ENCODE measurements at regions not wholly inside any gene's neighbourhood (a gene's known extent, or its start where the extent isn't known, plus 50 kb on each side); places are given as distances from the start of the nearest gene placed in this dataset.

DNA sequence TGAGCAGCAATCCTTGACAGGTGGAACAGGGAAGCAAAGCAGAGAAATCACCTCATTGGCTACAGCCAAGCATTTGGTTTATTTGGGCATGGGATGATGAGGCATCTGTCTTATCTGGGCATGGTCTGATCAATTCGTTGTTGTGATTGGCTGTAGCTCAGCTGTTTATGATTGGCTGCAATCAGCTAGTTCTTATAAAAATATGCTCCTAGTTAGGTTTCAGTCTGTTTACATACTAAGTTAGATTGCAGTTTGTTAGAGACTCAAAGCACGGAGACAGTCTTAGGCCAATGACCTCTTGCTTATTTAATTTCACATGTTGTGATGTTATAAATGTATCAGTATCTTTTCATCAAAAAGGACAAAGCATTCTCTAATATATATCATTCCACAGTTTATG is 312.0 kb downstream of the PDGFC start:
- in situ Hi-C loops (cut with HindIII; ENCODE audit: low sequenced_read_pairs): loop anchor here (25.0 kb wide), 1 partner anchor 697 kb away; the partner anchor contains the start of gene CTSO

DNA sequence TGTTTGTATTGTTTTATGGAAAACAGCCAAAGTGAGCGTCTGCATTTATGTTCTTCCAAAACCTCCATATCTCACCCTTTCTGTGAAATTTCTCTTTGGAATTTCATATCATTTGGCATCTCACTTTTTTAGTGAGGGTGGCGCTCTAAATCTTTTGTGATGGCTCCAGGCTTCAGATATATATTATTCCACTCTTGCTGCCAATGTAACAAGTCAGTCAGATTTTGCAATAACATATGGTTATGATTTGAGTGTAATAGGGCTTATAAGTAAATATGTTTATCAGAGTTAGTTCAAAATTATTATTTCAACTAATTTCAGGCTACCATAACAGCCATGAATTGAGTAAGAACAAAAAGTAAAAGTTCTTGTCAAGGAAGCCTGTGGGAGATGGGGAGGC is 314.7 kb downstream of the PDGFC start:
- in situ Hi-C loops (cut with HindIII; ENCODE audit: low sequenced_read_pairs): loop anchor here (25.0 kb wide), 1 partner anchor 695 kb away; the partner anchor contains the start of gene CTSO

DNA sequence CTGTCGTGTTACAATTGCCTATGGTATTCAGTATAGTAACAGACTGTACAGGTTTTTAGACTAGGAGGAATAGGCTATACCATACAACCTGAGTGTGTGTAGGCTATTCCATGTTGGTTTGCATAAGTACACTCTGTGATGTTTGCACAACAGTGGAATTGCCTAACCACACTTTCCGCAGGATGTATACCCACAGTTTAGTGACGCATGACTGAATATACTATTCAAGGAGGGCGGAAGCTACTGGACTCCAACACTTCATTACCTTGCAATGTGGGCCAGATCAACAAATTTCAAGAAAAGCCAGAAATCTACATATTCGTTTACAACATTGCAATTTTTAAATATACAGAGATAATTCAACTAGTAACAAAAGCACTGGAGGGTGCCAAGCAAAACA is 317.2 kb downstream of the PDGFC start:
- in situ Hi-C loops (cut with HindIII; ENCODE audit: low sequenced_read_pairs): loop anchor here (25.0 kb wide), 1 partner anchor 692 kb away; the partner anchor contains the start of gene CTSO

DNA sequence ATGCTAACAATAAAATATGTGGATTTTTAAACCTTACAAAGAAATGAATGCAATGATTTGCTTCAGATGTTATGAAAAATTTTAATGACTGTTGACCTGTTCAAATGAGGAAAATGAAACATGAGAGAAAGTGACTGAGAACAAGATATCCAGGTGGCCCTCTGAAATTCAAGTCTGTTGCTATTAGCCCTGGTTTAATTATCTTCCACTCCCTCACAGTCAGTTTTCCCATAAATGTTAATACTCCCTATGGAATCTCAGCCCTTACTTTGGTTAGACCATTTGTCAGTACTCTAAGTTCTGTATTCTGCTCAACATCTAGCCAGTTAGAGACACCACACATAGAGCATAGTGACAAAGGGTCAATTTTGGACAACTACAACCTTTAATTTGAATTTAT is 327.8 kb downstream of the PDGFC start:
- in situ Hi-C loops (cut with HindIII; ENCODE audit: low sequenced_read_pairs): loop anchor here (5.0 kb wide), 1 partner anchor 33 kb away; no protein-coding TSS in a partner anchor

DNA sequence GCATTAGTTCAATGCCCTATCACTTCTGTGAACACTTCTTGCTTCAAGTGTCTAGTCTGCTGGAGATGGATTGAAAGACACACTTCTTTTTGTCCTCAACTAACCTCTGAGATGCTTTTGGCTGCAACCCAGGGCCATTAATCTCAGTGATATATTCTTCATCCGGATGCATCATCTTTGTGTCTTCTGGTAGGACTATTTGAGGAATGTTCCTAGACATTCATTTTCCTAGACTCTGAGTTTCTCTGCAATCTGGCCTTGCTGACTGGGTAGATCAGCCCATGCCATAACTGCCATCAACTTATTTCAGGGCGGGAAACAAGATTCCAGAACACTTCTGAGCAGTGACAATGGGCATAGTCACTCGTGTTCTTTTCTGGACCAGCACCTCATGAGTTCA is 329.4 kb downstream of the PDGFC start:
- in situ Hi-C loops (cut with HindIII; ENCODE audit: low sequenced_read_pairs): loop anchor here (5.0 kb wide), 1 partner anchor 35 kb away; no protein-coding TSS in a partner anchor

DNA sequence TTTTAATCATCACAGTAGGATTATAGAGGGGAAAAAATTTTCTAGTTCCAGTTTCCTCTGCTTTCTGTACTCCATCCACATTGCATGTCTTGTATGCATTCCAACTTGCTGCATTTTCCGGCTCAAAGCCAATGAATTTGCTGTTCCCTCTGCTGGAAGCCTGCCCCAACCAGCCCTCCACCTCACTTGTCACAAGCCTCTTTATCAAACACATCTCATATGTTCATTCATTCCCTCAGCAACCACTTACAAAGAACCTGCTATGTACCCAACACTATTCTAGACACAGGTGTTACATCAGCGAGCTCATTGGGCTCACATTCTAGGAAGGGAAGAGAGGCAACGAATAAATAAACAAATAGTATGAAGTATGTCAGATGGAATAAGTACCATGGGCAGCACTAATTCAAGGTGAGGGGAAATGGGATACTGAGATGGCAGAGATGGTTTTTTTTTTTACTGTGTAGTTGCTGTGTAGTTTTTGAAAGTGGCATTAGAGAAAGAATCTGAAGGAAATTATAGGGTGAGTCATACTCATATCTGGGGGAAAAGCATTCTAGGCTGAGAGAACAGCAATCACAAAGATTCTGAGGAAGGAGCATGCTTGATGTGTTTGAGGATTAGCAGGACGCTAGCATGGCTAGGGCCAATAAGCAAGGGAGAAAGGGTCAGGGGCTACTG is 332.5 kb downstream of the PDGFC start:
- in situ Hi-C loops (cut with HindIII; ENCODE audit: low sequenced_read_pairs): no loop called here

DNA sequence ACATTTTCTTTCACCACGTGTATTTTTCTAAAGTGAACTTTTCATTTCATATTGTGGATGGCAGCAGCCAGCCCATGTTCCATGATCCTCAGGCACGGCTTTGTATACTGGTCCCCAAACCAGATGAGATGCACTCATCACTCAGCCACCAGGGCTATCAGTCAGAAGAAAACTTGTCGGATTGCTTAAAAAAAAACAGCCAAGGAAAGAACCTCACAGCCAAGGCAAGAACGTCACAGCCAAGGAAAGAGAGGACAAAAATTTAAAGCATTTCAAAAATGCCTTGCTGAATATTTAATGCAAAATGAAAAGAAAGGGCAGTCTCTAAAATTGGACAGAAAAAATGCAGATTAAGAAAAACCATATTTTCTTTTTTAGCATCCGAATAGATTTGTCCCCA is 333.3 kb downstream of the PDGFC start:
- in situ Hi-C loops (cut with HindIII; ENCODE audit: low sequenced_read_pairs): no loop called here

DNA sequence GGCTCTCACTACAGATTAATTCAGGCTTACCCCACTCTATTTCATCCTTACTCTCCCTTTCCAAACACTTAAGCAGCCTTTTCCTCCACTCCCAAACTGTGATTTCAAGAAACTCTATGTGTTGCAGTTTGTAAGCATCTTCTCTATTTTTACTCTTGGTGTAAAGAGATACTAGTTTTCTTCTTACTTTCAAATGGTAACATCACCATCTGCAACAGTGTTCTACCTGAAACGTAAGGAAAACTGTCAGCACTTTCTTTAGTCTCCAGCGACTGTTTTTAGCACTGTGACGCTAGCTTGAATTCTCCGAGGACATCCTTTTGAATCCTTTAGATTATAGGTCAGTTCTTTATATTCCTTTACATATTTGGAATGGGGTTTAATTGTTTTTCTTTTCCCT is 335.2 kb downstream of the PDGFC start:
- in situ Hi-C loops (cut with HindIII; ENCODE audit: low sequenced_read_pairs): no loop called here

DNA sequence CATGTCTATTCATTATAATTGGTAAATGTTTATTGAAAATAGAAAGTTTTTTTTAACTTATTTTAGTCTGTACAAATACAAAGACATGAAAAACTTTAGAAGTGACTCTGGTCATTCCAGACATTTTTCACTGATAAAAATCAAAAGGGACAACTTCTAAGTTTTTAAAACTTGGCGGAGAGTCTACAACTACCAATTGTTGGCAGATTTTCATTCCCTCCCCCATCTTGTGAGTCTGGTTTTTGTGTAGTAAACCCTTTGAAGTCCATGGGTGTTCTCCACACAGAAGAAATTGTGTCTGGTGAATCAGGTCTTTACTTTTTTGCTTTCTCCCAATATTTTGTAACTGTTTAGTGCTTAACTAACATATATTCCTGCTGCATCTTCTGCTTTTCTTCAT is 336.5 kb downstream of the PDGFC start:
- in situ Hi-C loops (cut with HindIII; ENCODE audit: low sequenced_read_pairs): no loop called here

DNA sequence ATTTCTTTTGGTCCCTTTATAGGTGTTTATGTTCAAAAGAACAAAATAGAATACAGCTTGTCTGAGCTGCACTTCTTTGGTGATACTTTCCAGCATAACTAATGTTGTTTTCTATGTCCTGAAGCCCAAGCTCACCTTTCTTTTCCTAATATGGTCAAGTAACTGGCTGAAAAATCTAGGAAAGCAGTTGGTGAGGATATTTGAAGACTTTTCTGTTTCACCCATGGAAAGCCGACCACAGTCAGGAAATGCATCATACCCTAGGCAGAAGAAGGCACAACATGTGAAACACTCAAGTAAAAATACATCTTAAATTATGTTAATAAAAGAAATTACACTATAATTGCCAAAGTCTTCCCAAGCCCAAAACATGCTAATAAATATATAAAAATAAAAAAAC is 337.0 kb downstream of the PDGFC start:
- in situ Hi-C loops (cut with HindIII; ENCODE audit: low sequenced_read_pairs): no loop called here

DNA sequence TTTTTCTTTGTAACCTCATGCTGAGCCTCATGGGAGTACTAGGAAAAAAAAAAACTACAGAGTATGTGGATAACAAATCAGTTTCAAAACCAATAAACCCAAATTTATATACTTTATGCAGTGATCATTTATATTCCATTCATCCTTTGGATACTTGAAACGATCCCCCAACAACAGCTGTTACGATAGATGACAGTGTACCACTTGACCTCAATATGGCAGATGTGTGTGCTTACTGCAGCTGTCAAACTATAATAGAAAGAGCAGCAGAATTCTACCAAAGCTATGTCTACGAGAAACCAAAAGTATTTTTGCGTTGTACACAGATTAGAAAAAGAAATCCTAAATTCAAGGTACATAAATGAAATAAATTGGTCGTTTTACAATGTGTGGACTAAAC is 337.8 kb downstream of the PDGFC start:
- in situ Hi-C loops (cut with HindIII; ENCODE audit: low sequenced_read_pairs): no loop called here

DNA sequence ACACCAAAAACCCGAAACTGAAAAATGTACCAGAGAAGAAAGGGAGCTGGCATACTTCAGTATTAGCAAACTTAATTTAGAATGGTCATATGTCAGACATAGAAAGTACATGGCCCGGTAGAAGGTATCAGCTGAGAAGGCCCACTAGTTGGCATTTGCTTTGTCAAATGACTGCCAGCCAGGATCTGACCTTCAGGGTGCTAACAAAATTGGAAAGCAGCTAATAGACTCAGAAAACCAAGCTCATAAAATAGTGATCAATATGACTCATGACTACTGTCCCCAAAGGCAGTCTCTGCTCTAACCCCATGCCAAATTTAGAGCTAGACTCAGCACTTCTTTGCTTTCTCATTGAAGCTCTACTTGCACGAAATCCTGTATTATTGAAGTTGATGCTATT is 342.7 kb downstream of the PDGFC start:
- in situ Hi-C loops (cut with HindIII; ENCODE audit: low sequenced_read_pairs): no loop called here

DNA sequence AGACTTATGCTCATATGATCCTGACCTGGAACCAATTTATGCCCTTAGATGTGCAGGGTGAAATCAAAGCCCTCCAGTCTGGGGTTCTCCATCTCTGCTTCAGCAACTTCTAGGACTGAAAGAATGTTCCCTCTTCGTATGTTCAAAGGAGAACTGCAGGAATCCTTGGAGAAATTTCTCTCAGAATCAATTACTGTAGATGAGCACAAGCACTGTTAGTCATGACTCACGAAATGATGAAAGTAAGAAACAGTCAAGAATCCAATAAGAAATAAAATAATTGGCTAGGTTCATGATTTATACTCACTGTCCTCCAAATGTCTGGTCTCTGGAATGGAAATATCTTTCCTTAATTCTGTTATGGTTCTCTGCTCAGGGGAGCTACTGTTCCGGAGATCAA is 348.2 kb downstream of the PDGFC start:
- in situ Hi-C loops (cut with HindIII; ENCODE audit: low sequenced_read_pairs): no loop called here

DNA sequence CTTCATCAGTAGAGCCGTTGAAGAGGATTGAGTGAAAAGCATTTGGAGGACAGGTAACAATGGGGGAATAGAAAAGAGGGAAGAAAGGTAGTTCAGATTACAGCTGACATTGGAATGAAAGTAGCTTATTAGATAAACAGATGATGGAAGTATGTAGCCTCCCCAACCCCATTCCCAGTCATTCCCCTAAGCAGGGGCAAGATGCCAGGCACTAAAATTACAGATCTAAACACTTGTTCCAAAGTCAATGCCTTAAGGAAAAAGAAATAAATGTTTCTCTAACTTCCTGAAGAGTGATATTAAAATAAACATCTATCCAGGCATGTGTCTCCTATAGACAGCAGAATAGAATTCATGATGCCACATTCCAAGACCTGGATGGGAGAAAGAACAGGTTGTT is 350.8 kb downstream of the PDGFC start:
- in situ Hi-C loops (cut with HindIII; ENCODE audit: low sequenced_read_pairs): no loop called here

DNA sequence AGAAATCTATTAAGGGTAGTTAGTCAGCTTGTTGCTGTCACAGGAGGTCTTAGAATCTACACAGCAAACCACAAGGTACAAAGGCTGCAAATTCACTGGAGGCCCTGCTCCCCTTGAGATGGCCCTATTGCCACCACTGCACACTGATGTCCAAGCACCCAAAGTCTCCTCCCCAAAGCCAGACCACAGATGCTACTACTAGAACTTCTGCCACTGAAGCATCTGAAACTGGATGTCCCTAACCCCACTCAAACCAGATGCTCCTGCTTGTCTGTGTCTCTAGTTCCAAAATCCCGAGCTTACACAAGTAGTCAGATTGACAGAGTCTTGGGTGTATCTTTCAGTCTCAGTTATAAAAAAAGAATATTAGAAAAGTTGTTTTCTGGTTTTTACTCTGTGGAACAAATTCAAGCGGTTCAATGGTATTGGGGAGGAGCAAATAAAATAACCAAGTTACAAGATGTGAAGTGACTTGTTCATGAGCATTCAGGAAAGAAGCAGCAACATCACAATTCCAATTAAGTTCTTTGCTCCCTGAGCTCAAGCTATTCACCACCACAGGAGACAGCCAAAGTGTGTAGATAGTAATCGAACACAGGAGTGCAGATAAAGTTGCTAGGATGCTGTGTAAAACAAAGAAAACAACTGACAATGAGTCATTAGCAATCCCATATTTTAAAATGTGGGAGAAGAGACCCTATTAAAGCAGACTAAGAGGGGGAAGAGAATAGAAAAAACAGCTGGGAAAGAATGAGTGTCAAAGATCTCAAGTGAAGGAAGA is 352.3 kb downstream of the PDGFC start:
- in situ Hi-C loops (cut with HindIII; ENCODE audit: low sequenced_read_pairs): no loop called here

DNA sequence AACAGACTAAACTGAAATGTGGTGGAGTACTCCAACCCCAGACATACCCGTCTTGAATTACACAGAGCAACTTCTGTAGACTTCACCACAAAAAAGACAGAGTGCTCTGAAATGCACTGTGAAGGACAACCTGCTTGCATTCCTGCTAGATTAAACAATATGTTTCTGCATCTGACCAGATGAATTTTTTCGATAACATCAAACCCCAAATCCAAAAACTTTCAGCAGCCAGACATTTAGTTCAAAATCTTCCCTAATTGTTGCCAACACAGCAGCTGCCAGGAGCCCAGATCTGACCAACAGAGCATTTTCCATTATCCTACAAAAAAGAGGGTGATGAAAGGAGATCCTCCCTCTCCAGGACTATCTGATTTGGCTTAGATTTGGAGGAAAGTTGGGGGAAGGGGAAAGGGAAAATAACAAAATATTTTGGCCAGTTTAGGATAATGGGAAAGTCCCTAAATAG is 356.5 kb downstream of the PDGFC start:
- in situ Hi-C loops (cut with HindIII; ENCODE audit: low sequenced_read_pairs): no loop called here

DNA sequence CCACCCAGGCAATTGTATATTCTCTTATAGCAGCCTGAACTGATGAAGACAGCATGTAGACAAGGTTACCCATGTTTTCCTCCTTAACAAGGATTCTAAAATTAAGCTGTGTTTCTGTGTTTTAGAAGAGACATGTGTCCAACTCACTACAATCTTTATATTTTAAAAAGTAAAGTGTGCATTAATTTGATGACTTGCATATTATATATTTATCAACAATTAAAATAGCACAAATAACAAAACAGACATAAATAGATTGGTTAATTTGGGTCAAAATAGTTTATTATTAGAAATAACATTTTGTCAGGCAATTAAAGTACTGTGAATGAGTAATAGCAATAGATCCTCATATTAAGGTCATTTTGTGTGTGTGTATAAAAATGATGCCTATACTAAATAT is 357.1 kb downstream of the PDGFC start:
- in situ Hi-C loops (cut with HindIII; ENCODE audit: low sequenced_read_pairs): loop anchor here (5.0 kb wide), 1 partner anchor 47 kb away; no protein-coding TSS in a partner anchor

DNA sequence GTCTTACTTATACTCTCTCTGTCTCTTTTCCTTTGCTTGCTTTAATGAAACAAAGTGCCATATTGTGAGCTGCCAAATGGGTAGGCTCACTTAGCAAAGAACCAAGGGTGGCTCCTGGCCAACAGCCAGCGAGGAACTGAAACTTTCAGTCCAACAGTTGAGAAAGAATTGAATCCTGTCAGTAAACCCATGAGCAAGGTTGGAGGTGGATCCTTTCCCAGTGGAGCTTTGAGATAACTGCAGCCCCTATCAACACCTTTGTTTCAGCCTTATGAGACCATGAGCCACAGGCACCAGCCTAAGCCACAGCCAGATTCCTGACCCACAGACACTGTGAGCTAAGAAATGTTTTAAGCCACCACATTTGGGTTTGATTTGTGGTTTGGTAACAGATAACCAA is 362.2 kb downstream of the PDGFC start:
- in situ Hi-C loops (cut with HindIII; ENCODE audit: low sequenced_read_pairs): no loop called here

DNA sequence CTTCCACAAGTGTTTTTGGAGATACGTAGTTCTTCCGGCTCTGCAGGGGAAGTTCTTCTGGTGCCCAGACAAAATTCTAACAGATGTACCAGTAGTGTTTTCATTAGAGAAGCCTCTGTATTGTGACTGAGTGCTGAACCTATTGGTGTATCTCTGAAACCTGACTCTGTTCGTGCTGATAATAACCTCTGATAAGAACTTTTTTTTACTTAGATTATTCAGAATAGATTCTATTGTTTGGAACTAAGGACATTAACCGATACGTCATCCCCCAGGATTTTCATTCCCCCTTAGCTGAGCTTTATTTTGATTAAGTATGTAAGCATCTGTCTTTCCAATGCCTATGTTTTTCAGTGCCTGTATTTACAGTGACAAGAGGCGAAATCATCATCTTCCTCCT is 362.9 kb downstream of the PDGFC start:
- in situ Hi-C loops (cut with HindIII; ENCODE audit: low sequenced_read_pairs): no loop called here

DNA sequence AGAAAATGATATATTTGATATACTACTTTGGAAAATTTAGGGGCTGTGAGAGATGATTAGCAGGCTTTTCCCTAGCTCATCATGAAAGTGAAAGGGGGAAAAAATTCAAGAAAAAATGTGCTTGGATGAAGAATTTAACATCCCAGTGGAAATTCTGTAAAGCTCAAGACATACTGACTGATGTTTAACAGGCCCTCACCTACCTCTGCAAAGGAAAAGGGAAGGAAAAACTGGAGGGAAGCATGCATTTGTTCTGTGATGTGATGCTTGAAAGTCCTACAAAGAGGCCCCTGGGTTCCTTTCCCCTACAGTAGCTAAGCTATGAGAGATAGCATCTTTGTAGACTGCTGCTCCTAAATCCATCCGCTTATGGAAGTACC is 364.1 kb downstream of the PDGFC start:
- in situ Hi-C loops (cut with HindIII; ENCODE audit: low sequenced_read_pairs): no loop called here

DNA sequence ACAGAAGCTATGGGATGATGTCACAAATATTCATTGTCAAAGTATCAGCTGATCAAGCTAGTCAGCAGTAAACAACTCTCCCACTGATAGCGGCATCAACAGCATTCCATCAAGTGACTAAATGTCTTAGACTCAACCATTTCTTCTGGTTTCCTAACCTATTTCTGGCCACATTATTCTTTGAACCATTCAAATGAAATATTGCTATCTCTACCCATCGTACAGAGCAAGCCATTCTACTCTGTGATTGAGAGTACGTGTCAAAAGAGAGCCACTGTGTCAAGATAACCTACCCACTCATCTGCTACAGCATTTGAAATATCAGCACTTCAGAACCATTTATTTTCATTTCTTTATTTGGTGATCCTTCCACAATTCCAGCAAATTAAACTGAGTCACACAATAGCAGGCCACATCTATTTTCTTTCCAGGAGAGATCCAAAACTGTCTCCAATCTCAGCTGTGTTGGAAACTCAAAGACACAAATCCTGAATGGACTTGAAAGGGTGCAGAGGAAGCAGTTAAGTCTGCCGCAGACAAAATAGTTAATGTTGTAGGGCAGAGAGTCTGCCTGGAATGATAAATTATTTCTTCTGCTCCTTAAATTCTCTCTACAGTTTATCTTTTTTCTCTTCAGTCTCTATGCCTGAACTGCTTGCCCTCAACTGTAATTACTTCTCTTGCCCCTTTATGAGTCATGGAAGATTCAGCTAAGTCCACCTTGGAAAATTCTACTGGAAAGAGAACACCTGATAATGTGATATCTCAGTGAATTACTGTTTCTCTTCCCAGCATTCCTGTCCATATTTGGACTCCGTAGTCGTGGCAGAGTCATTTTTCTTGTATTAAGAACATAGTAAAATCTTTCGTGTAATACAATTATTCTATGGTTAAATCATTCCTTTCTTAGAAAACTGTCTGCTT is 364.8 kb downstream of the PDGFC start:
- in situ Hi-C loops (cut with HindIII; ENCODE audit: low sequenced_read_pairs): no loop called here

All from endothelial cell of hepatic sinusoid (primary cell).